Heart left ventricle (tissue), 13 donors: ENCODE measurements at regions not wholly inside any gene's neighbourhood (a gene's known extent, or its start where the extent isn't known, plus 50 kb on each side); places are given as distances from the start of the nearest gene placed in this dataset.
"Not testable (repeated sequence)": the region's sequence is repeated elsewhere in the genome, so short reads cannot be mapped to it uniquely, and the experiment has no call there.

Source experiments
- POLR2A ChIP-seq, 2 donors: fragments of 450-650 bp; IDR thresholded peaks; one replicate each; pipeline ENCODE4 v1.6.1; 2017; ENCODE audit warnings: antibody characterized with exemption in 2 of 2, mild to moderate bottlenecking in 2 of 2, moderate library complexity in 2 of 2
- TF ChIP-seq, protein P1 (sequence below), 12 donors: fragments of 200-600 bp; sonication (generic) in 4 of 12; IDR thresholded peaks; one replicate each; pipeline versions ENCODE4 v1.5.0 to v1.8.0; 2018 to 2022; ENCODE audit warnings: antibody characterized with exemption in 12 of 12, mild to moderate bottlenecking in 5 of 12
- donor health status: ischemic (EF 13 %, LVEDD 7.1; RV severe dilation, severe dysfunction).
- donor health status: DM: no; HTN: yes; CAD: no.
- donor health status: DM: no; HTN: no; CAD: no.
- donor health status: ischemic (EF 25% LVEDD 6.9; RV normal size, moderate dysfunction).
- donor health status: ischemic (EF 25% LVEDD 5.7; RV mildly dilated, moderate dysfunction).
- donor health status: ischemic (EF 35%, LVEDD 5.7; RV mildly dilated, moderate dysfunction).
- donor health status: nonischemic (EF 11% LVEDD 7.7; RV severe dilation, severe dysfunction).
- donor health status: DM: yes; HTN: yes; CAD: no.
- donor health status: PGD.
- donor health status: ischemic (EF 29% LVEDD 5.4; RV normal size, mild dysfunction).
- donor health status: nonischemic (EF 23%, LVEDD 6.1; RV moderate dilation, normal function).

DNA sequence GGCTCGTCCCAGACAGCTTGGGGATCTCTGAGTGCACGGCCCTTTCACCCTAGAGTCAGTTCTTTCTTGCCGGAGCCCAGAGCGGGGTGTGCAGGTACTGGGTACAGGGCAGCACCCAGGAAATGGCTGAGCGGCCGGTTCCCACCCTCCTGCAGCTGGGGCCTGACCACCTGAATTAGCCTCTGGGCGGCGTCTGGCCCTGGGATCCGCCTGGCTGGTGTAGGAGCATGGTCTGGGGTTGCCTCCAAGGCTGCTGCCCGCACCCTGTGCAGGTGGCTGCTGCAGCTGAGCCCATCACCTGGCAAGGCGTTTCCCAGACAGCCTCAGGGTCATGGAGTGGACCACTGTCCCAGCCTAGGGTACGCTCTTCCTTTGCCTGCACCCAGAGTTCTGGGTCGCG is 583.7 kb downstream of the TUBA3C start:
- TF ChIP-seq, protein P1, sequence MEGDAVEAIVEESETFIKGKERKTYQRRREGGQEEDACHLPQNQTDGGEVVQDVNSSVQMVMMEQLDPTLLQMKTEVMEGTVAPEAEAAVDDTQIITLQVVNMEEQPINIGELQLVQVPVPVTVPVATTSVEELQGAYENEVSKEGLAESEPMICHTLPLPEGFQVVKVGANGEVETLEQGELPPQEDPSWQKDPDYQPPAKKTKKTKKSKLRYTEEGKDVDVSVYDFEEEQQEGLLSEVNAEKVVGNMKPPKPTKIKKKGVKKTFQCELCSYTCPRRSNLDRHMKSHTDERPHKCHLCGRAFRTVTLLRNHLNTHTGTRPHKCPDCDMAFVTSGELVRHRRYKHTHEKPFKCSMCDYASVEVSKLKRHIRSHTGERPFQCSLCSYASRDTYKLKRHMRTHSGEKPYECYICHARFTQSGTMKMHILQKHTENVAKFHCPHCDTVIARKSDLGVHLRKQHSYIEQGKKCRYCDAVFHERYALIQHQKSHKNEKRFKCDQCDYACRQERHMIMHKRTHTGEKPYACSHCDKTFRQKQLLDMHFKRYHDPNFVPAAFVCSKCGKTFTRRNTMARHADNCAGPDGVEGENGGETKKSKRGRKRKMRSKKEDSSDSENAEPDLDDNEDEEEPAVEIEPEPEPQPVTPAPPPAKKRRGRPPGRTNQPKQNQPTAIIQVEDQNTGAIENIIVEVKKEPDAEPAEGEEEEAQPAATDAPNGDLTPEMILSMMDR (IDR thresholded peaks at IDR 0.05): not testable (repeated sequence)
- not testable (repeated sequence) for TF ChIP-seq POLR2A (IDR thresholded peaks at IDR 0.05)
